ENCODE measurements at regions not wholly inside any gene's neighbourhood (a gene's known extent, or its start where the extent isn't known, plus 50 kb on each side); places are given as distances from the start of the nearest gene placed in this dataset.

- TF ChIP-seq, protein P1, sequence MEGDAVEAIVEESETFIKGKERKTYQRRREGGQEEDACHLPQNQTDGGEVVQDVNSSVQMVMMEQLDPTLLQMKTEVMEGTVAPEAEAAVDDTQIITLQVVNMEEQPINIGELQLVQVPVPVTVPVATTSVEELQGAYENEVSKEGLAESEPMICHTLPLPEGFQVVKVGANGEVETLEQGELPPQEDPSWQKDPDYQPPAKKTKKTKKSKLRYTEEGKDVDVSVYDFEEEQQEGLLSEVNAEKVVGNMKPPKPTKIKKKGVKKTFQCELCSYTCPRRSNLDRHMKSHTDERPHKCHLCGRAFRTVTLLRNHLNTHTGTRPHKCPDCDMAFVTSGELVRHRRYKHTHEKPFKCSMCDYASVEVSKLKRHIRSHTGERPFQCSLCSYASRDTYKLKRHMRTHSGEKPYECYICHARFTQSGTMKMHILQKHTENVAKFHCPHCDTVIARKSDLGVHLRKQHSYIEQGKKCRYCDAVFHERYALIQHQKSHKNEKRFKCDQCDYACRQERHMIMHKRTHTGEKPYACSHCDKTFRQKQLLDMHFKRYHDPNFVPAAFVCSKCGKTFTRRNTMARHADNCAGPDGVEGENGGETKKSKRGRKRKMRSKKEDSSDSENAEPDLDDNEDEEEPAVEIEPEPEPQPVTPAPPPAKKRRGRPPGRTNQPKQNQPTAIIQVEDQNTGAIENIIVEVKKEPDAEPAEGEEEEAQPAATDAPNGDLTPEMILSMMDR (conservative IDR thresholded peaks at IDR 0.05; ENCODE audit: low read length) = no peak
- TF ChIP-seq EZH2phosphoT487 (IDR thresholded peaks at IDR 0.05; ENCODE audit: borderline replicate concordance, low read depth, low read length) = no peak
Measured at GRCh38 chr3:13125092-13126015, 52.1 kb upstream of the IQSEC1 start.

All from OCI-LY7 (cell line).